Mesendoderm (in vitro differentiated cells): ENCODE measurements at regions not wholly inside any gene's neighbourhood (a gene's known extent, or its start where the extent isn't known, plus 50 kb on each side); places are given as distances from the start of the nearest gene placed in this dataset.

Experiments used
- DNase-seq: peaks from one replicate; pipeline ENCODE4 v3.0.0; 2013
- H2AK5ac ChIP-seq: 2 replicates; pipeline ENCODE4 v1.6.1; 2013; ENCODE audit warnings: low read length, inconsistent platforms
- H2BK120ac ChIP-seq: 2 replicates; pipeline ENCODE4 v1.6.1; 2013; ENCODE audit warnings: low read depth, mild to moderate bottlenecking, low read length, moderate library complexity, mixed read lengths
- H2BK15ac ChIP-seq: replicated peaks from 2 replicates; pipeline ENCODE4 v1.6.1; 2013; ENCODE audit warnings: low read depth, mild to moderate bottlenecking, moderate library complexity
- H2BK5ac ChIP-seq: 2 replicates; pipeline ENCODE4 v1.6.1; 2013; ENCODE audit warnings: low read length, inconsistent platforms
- H3K18ac ChIP-seq: 2 replicates; pipeline ENCODE4 v1.6.1; 2013; ENCODE audit warnings: mild to moderate bottlenecking, low read length, mixed read lengths
- H3K23ac ChIP-seq: one replicate; pipeline ENCODE4 v1.6.1; 2013; ENCODE audit warnings: low read length
- H3K27ac ChIP-seq: 2 replicates; pipeline ENCODE4 v1.5.1; 2013; ENCODE audit warnings: low read depth, mild to moderate bottlenecking, inconsistent platforms, low read length, moderate library complexity
- H3K27me3 ChIP-seq: 2 replicates; pipeline ENCODE4 v1.6.1; 2013; ENCODE audit warnings: low read length, control low read depth, mild to moderate bottlenecking, inconsistent platforms; ENCODE audit not compliant: insufficient read depth, poor library complexity
- H3K36me3 ChIP-seq: 2 replicates; pipeline ENCODE4 v1.6.1; 2013; ENCODE audit warnings: low read length, inconsistent platforms; ENCODE audit not compliant: control insufficient read depth, insufficient read depth
- H3K4ac ChIP-seq: one replicate; pipeline ENCODE4 v1.6.1; 2013; ENCODE audit warnings: low read depth, mild to moderate bottlenecking, low read length, moderate library complexity
- H3K4me1 ChIP-seq: 2 replicates; pipeline ENCODE4 v1.6.1; 2013; ENCODE audit warnings: low read depth, low read length, inconsistent platforms; ENCODE audit not compliant: control insufficient read depth
- H3K4me2 ChIP-seq: 2 replicates; pipeline ENCODE4 v1.6.1; 2013; ENCODE audit warnings: low read length
- H3K4me3 ChIP-seq: 2 replicates; pipeline ENCODE4 v1.5.1; 2013; ENCODE audit warnings: mild to moderate bottlenecking, low read length
- H3K56ac ChIP-seq: one replicate; pipeline ENCODE4 v1.6.1; 2013; ENCODE audit warnings: low read length
- H3K79me1 ChIP-seq: 2 replicates; pipeline ENCODE4 v1.6.1; 2013; ENCODE audit warnings: low read length, inconsistent platforms
- H3K79me2 ChIP-seq: 2 replicates; pipeline ENCODE4 v1.6.1; 2013; ENCODE audit warnings: mild to moderate bottlenecking, low read length; ENCODE audit not compliant: control insufficient read depth, insufficient read depth
- H3K9ac ChIP-seq: 2 replicates; pipeline ENCODE4 v1.6.1; 2013; ENCODE audit warnings: low read length, inconsistent platforms
- H4K5ac ChIP-seq: one replicate; pipeline ENCODE4 v1.6.1; 2013; ENCODE audit warnings: low read length
- H4K8ac ChIP-seq: one replicate; pipeline ENCODE4 v1.6.1; 2013; ENCODE audit warnings: low read depth, mild to moderate bottlenecking, control low read depth, low read length, moderate library complexity
- WGBS: extraction: QIAGEN DNeasy Blood & Tissue Kit; methylation state at CpG from one replicate; pipeline ENCODE4 v1.1.7; 2013; ENCODE audit warnings: low lambda C conversion rate, missing lambda C conversion rate; ENCODE audit not compliant: insufficient coverage; ENCODE audit errors: extremely low coverage; 5-methylcytosine and 5-hydroxymethylcytosine counted together

DNA sequence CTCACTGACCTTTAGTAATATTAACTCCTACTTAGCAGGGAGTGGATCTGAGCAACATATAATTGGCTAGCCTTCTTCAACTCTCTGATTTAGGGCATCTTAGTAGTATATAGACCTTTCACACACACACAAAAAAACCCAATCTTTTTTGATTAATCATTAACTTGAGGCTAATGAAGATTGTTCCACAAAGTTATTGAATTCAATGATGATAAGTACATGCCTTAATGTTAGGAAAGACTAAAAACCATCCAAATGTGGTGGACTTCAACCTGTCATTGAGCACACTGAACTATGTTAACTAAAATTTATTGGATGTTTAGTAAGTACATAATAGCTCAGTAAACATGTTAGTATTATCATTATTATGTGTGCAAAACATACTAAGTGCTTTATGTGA is 179.4 kb upstream of the SLC25A13 start:
- Histone ChIP-seq H3K4ac (no peak overlapping the region), H4K8ac (no peak overlapping the region), H3K4me1 (peaks cover 2% of the 10 kb centered on the region), H3K18ac (no peak overlapping the region), H3K36me3 (no peaks in the 10 kb centered on the region), H3K27ac (no peak overlapping the region), H2BK120ac (no peak overlapping the region), H3K79me1 (no peaks in the 10 kb centered on the region), H3K4me2 (no peak overlapping the region), H2BK15ac (no peak overlapping the region), H4K5ac (no peak overlapping the region), H3K79me2 (no peaks in the 10 kb centered on the region), H3K4me3 (no peak overlapping the region), H3K56ac (no peak overlapping the region), H3K9ac (no peak overlapping the region), H3K27me3 (no peaks in the 10 kb centered on the region), H2BK5ac (no peak overlapping the region), H2AK5ac (no peak overlapping the region), H3K23ac (no peak overlapping the region)
- DNase-seq, result no peak

DNA sequence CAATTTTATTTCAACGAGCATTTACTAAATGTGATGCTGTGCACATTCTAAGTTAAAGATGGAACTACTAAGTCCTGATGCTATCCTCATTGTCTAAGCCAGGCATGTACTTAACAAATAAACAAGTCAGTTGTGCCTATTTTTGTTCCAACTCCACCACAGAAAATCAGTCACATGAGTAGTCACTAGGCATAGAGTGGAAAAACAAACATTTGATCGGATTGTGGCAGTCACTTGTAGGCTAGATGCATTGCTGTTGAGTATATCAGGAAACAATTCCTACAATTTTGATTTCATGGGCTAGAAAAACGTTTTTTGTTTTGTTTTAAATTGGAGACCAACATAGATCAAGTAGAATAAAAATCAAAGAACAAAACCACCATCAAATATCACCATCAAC is 177.6 kb upstream of the SLC25A13 start:
- Histone ChIP-seq H4K5ac (no peak overlapping the region), H4K8ac (no peak overlapping the region), H3K23ac (no peak overlapping the region), H2BK120ac (no peak overlapping the region), H3K27ac (no peak overlapping the region), H3K4me3 (no peak overlapping the region), H3K56ac (no peak overlapping the region), H2BK5ac (no peak overlapping the region), H3K9ac (no peak overlapping the region), H3K4me2 (no peak overlapping the region), H3K4ac (no peak overlapping the region), H3K27me3 (no peaks in the 10 kb centered on the region), H3K36me3 (no peaks in the 10 kb centered on the region), H3K4me1 (peaks cover 2% of the 10 kb centered on the region), H2BK15ac (no peak overlapping the region), H3K18ac (no peak overlapping the region), H2AK5ac (no peak overlapping the region), H3K79me2 (no peaks in the 10 kb centered on the region), H3K79me1 (no peaks in the 10 kb centered on the region)
- DNase-seq, result no peak
- no CpG with 5 or more reads among the region's 3 CpGs for WGBS

DNA sequence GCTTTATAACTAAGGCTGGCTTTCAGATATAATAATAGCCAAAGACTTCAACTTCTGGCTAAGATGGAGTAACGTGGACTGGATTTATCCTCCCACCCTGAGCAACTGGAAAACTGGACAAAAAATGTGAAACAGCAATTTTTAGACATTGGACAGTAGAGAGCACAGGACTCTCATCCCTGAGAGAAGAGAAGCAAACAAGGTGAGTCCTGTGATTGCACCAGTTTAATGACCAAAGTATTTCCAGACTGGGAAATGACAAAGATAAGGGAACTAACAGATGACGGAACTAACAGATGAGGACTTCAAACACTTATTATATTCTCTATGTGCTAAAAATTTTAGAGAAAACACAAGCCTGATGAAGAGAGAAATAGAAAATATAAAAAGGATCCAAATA is 175.7 kb upstream of the SLC25A13 start:
- no peak for DNase-seq
- Histone ChIP-seq H2BK120ac (no peak overlapping the region), H3K9ac (no peak overlapping the region), H3K4ac (no peak overlapping the region), H2AK5ac (no peak overlapping the region), H3K23ac (no peak overlapping the region), H2BK5ac (no peak overlapping the region), H3K18ac (no peak overlapping the region), H3K36me3 (no peaks in the 10 kb centered on the region), H3K56ac (no peak overlapping the region), H4K8ac (no peak overlapping the region), H3K4me2 (no peak overlapping the region), H2BK15ac (no peak overlapping the region), H3K27me3 (no peaks in the 10 kb centered on the region), H3K79me2 (no peaks in the 10 kb centered on the region), H3K27ac (no peak overlapping the region), H4K5ac (no peak overlapping the region), H3K4me3 (no peak overlapping the region), H3K4me1 (no peaks in the 10 kb centered on the region), H3K79me1 (no peaks in the 10 kb centered on the region)
- no CpG with 5 or more reads among the region's 2 CpGs for WGBS

DNA sequence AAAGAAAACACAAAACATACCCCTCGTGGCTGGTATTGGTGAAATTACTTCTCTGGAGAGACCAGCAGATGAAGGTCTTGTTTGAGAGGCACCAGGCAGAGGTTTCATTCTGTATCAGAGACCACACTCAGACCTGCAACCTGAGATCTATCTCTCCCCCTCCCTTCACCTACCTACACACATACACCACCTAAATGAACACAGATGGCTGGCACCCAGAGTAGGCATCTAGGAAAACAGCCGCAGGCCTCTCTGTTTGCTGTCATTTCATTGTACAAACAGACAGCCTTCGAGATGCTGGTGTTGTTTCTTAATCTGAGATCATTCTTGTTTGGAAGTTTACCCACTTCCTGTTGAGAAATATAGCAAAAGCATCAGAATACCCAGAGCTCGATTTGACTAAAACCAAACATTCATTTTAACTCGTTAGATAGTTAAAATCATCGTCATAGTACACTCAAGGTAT is 173.9 kb upstream of the SLC25A13 start:
- H3K4me3 ChIP-seq, result no peak overlapping the region
- H2BK15ac ChIP-seq, result no peak overlapping the region
- no peak overlapping the region for H3K23ac ChIP-seq
- no peaks in the 10 kb centered on the region for H3K4me1 ChIP-seq
- no peaks in the 10 kb centered on the region for H3K79me1 ChIP-seq
- H3K18ac ChIP-seq, result no peak overlapping the region
- H3K36me3 ChIP-seq, result no peaks in the 10 kb centered on the region
- no CpG with 5 or more reads among the region's 6 CpGs for WGBS
- no peak overlapping the region for H2BK5ac ChIP-seq
- no peak overlapping the region for H2AK5ac ChIP-seq
- no peaks in the 10 kb centered on the region for H3K27me3 ChIP-seq
- H3K27ac ChIP-seq, result no peak overlapping the region
- no peak overlapping the region for H2BK120ac ChIP-seq
- H3K56ac ChIP-seq, result no peak overlapping the region
- H3K4me2 ChIP-seq, result no peak overlapping the region
- H3K9ac ChIP-seq, result no peak overlapping the region
- no peak for DNase-seq
- peak overlapping the region; percentile 5 for H4K8ac ChIP-seq
- no peak overlapping the region for H3K4ac ChIP-seq
- H4K5ac ChIP-seq, result no peak overlapping the region
- no peaks in the 10 kb centered on the region for H3K79me2 ChIP-seq

DNA sequence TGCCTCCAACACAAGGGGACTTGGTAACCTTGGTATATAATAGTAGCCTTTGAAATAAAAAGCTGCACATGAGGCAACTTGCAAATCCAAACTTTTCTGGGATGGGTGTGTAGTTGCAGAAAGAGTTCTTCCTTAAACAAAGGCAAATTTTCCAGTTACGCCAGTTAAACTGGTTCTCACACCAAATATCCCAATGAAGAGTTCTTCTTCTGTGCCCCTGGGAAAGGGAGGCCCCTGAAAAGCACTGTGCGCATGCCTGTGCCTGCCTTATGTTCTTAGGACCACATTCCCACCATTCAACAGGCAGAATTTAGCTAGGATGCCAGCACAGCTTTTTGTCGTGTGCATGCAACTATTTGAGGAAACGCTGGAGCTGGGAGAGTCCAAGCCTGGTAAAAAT is 164.8 kb upstream of the SLC25A13 start:
- WGBS, result no CpG with 5 or more reads among the region's 4 CpGs
- Histone ChIP-seq H4K8ac (no peak overlapping the region), H3K79me1 (no peaks in the 10 kb centered on the region)

DNA sequence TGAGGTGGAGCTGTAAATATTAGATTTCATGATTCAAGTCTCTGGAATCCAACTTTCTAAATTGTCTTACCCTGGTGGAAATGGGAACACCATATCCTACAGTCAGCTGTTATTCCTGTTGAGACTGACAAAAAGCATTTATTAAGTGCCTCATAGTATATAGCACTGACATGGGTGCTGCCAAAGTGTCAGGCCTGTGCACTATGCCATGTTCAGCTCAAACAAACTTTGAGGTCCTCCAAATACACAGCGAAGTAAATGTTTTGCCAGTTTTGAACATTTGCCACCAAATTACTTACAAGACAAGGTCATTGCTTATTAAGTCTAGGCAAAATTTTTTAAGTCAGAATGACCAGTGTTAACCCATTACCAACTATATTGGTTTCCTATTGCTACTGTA is 162.9 kb upstream of the SLC25A13 start:
- no peak overlapping the region for H2AK5ac ChIP-seq
- no peaks in the 10 kb centered on the region for H3K27me3 ChIP-seq
- no CpG with 5 or more reads among the region's 1 CpG for WGBS
- no peak overlapping the region for H2BK15ac ChIP-seq
- H4K5ac ChIP-seq, result no peak overlapping the region
- no peaks in the 10 kb centered on the region for H3K79me2 ChIP-seq
- no peaks in the 10 kb centered on the region for H3K4me1 ChIP-seq
- no peak overlapping the region for H3K4ac ChIP-seq
- H3K18ac ChIP-seq, result no peak overlapping the region
- H3K4me3 ChIP-seq, result no peak overlapping the region
- H3K23ac ChIP-seq, result no peak overlapping the region
- no peak overlapping the region for H4K8ac ChIP-seq
- no peak overlapping the region for H3K56ac ChIP-seq
- H3K79me1 ChIP-seq, result no peaks in the 10 kb centered on the region
- H3K27ac ChIP-seq, result no peak overlapping the region
- H3K36me3 ChIP-seq, result no peaks in the 10 kb centered on the region
- no peak overlapping the region for H2BK120ac ChIP-seq
- no peak overlapping the region for H3K4me2 ChIP-seq
- H3K9ac ChIP-seq, result no peak overlapping the region
- DNase-seq, result no peak
- no peak overlapping the region for H2BK5ac ChIP-seq

More for the DNA sequence above, 164.8 kb upstream of the SLC25A13 start:
- H3K56ac ChIP-seq, result no peak overlapping the region
- H3K4ac ChIP-seq, result no peak overlapping the region
- no peak overlapping the region for H2AK5ac ChIP-seq
- no peak overlapping the region for H2BK120ac ChIP-seq
- no peaks in the 10 kb centered on the region for H3K36me3 ChIP-seq
- no peak for DNase-seq
- no peak overlapping the region for H3K4me3 ChIP-seq
- no peak overlapping the region for H3K9ac ChIP-seq
- no peak overlapping the region for H3K4me2 ChIP-seq
- H3K79me2 ChIP-seq, result no peaks in the 10 kb centered on the region
- H3K23ac ChIP-seq, result no peak overlapping the region
- no peaks in the 10 kb centered on the region for H3K4me1 ChIP-seq
- H3K18ac ChIP-seq, result no peak overlapping the region
- no peak overlapping the region for H4K5ac ChIP-seq
- H3K27me3 ChIP-seq, result no peaks in the 10 kb centered on the region
- H2BK5ac ChIP-seq, result no peak overlapping the region
- H2BK15ac ChIP-seq, result no peak overlapping the region
- H3K27ac ChIP-seq, result no peak overlapping the region
